ENCODE measurements at regions not wholly inside any gene's neighbourhood (a gene's known extent, or its start where the extent isn't known, plus 50 kb on each side); places are given as distances from the start of the nearest gene placed in this dataset.

- TF ChIP-seq POLR2A (IDR thresholded peaks at IDR 0.05) (no peak), CTCF (IDR thresholded peaks at IDR 0.05) (no peak)
Observed at GRCh38 chr11:127639916-127640315, 639.3 kb upstream of the KIRREL3 start.

Data from suprapubic skin (tissue), 3 donors.